DND-41 (cell line): ENCODE measurements at regions not wholly inside any gene's neighbourhood (a gene's known extent, or its start where the extent isn't known, plus 50 kb on each side); places are given as distances from the start of the nearest gene placed in this dataset.

Experiments
- ATAC-seq: fragments of 200-7000 bp; cut with Tn5 transposase; 3 replicates; pipeline ENCODE4 v1.9.1; 2021; ENCODE audit warnings: low read depth; ENCODE audit not compliant: insufficient read depth
- DNase-seq: peaks from one replicate; pipeline ENCODE4 v3.0.0-alpha.2; 2020
- H2AFZ ChIP-seq: 2 replicates; pipeline ENCODE4 v1.6.0; 2012; ENCODE audit warnings: low read depth, low read length
- H3K27ac ChIP-seq: 2 replicates; pipeline ENCODE4 v1.5.1; 2012; ENCODE audit warnings: low read length, inconsistent platforms
- H3K27me3 ChIP-seq: fragments of 200-600 bp; sonication (generic); 2 replicates; pipeline ENCODE4 v1.6.0; 2012; ENCODE audit warnings: low read length, mild to moderate bottlenecking, inconsistent platforms; ENCODE audit not compliant: insufficient read depth, poor library complexity
- H3K36me3 ChIP-seq: 2 replicates; pipeline ENCODE4 v1.5.1; 2012; ENCODE audit warnings: low read length, inconsistent platforms; ENCODE audit not compliant: insufficient read depth
- H3K4me1 ChIP-seq: 2 replicates; pipeline ENCODE4 v1.5.1; 2012; ENCODE audit warnings: mild to moderate bottlenecking, low read length; ENCODE audit not compliant: insufficient read depth
- H3K4me2 ChIP-seq: 2 replicates; pipeline ENCODE4 v1.6.0; 2012; ENCODE audit warnings: mild to moderate bottlenecking, moderate library complexity, low read length, inconsistent platforms; ENCODE audit not compliant: insufficient read depth
- H3K4me3 ChIP-seq, 2 experiments: fragments of 200-600 bp in 1 of 2; shearing (Covaris generic) in 1 of 2; 2 replicates each; pipeline ENCODE4 v1.5.1; 2012 to 2016; ENCODE audit warnings: inconsistent platforms in 2 of 2, low read length in 2 of 2, mild to moderate bottlenecking in 2 of 2, low read depth in 1 of 2, moderate library complexity in 1 of 2
- H3K79me2 ChIP-seq: 2 replicates; pipeline ENCODE4 v1.6.0; 2012; ENCODE audit warnings: low read length, inconsistent platforms; ENCODE audit not compliant: insufficient read depth
- H3K9ac ChIP-seq: 2 replicates; pipeline ENCODE4 v1.6.0; 2012; ENCODE audit warnings: low read depth, mild to moderate bottlenecking, inconsistent platforms, low read length, moderate library complexity
- H3K9me3 ChIP-seq: 2 replicates; pipeline ENCODE4 v1.5.1; 2012; ENCODE audit warnings: low read length, moderate library complexity, mild to moderate bottlenecking, inconsistent platforms; ENCODE audit not compliant: insufficient read depth, severe bottlenecking
- H4K20me1 ChIP-seq: 2 replicates; pipeline ENCODE4 v1.6.0; 2012; ENCODE audit warnings: low read length; ENCODE audit not compliant: insufficient read depth
- CTCF ChIP-seq: IDR thresholded peaks from 2 replicates; pipeline ENCODE4 v1.5.1; 2012; ENCODE audit warnings: borderline replicate concordance, low read length, moderate library complexity, mild to moderate bottlenecking; ENCODE audit not compliant: poor library complexity, severe bottlenecking; ENCODE audit errors: extremely low read depth
- EZH2 ChIP-seq: IDR thresholded peaks from 3 replicates; pipeline ENCODE4 v1.6.1; 2012; ENCODE audit warnings: borderline replicate concordance, low read depth, mild to moderate bottlenecking, moderate library complexity, low read length, inconsistent platforms; ENCODE audit not compliant: severe bottlenecking

- no peak for ATAC-seq
- peaks cover 32% of the 10 kb centered on the region for H3K4me1 ChIP-seq
- DNase-seq: no peak
- H4K20me1 ChIP-seq: no peaks in the 10 kb centered on the region
- peaks cover 50% of the 10 kb centered on the region for H3K36me3 ChIP-seq
- H2AFZ ChIP-seq: no peak overlapping the region
- H3K4me2 ChIP-seq: no peak overlapping the region
- no peak for TF ChIP-seq CTCF
- no peak for TF ChIP-seq EZH2
- no peaks in the 10 kb centered on the region for H3K27me3 ChIP-seq
- H3K9ac ChIP-seq: no peak overlapping the region
- H3K27ac ChIP-seq: no peak overlapping the region
- H3K79me2 ChIP-seq: peaks cover 37% of the 10 kb centered on the region
- no peak overlapping the region for H3K4me3 ChIP-seq
- peaks cover 3% of the 10 kb centered on the region for H3K9me3 ChIP-seq
Observed at GRCh38 chr6:144678844-144679243, 393.7 kb downstream of the UTRN start.

GRCh38 chr6:144681334-144681733 is 396.2 kb downstream of the UTRN start:
- DNase-seq (no peak), ATAC-seq (no peak)
- no peak overlapping the region for H3K27ac ChIP-seq
- no peaks in the 10 kb centered on the region for H3K27me3 ChIP-seq
- no peak overlapping the region for H3K4me2 ChIP-seq
- H3K79me2 ChIP-seq: peaks cover 35% of the 10 kb centered on the region
- no peak overlapping the region for H3K9ac ChIP-seq
- H3K9me3 ChIP-seq: no peaks in the 10 kb centered on the region
- no peaks in the 10 kb centered on the region for H4K20me1 ChIP-seq
- H2AFZ ChIP-seq: no peak overlapping the region
- no peak overlapping the region for H3K4me3 ChIP-seq
- peaks cover 11% of the 10 kb centered on the region for H3K4me1 ChIP-seq
- H3K36me3 ChIP-seq: peaks cover 68% of the 10 kb centered on the region
- no peak for TF ChIP-seq CTCF
- TF ChIP-seq EZH2: no peak

GRCh38 chr6:144683216-144684070 is 398.3 kb downstream of the UTRN start:
- Histone ChIP-seq H2AFZ (no peak overlapping the region), H4K20me1 (no peaks in the 10 kb centered on the region), H3K27me3 (no peaks in the 10 kb centered on the region), H3K79me2 (peaks cover 31% of the 10 kb centered on the region), H3K4me3 (no peak overlapping the region), H3K27ac (no peak overlapping the region), H3K4me1 (no peaks in the 10 kb centered on the region), H3K36me3 (peaks cover 71% of the 10 kb centered on the region), H3K4me2 (no peak overlapping the region), H3K9ac (no peak overlapping the region), H3K9me3 (peaks cover 5% of the 10 kb centered on the region)
- no peak for DNase-seq
- TF ChIP-seq EZH2 (no peak), CTCF (no peak)
- no peak for ATAC-seq
